ENCODE measurements at regions not wholly inside any gene's neighbourhood (a gene's known extent, or its start where the extent isn't known, plus 50 kb on each side); places are given as distances from the start of the nearest gene placed in this dataset.

DNA sequence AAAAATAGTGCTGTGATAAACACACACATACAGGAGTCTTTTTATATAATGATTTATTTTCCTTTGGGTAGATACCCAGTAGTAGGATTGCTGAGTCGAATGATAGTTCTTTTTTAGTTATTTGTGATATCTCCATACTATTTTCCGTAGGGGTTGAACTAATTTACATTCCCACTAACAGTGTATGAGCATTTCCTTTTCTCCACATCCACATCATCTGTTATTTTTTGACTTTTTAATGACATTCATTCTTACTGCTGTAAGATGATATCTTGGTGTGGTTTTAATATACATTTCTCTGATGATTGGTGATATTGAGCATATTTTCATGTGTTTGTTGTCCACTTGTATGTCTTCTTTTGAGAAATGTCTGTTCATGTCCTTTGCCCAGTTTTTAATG is 78.3 kb downstream of the NIBAN1 start:
- TF ChIP-seq POLR2AphosphoS5 (IDR thresholded peaks at IDR 0.05) (no peak), POLR2A (IDR thresholded peaks at IDR 0.05) (no peak), EP300 (IDR thresholded peaks at IDR 0.05) (no peak)
- TF ChIP-seq, protein P1, sequence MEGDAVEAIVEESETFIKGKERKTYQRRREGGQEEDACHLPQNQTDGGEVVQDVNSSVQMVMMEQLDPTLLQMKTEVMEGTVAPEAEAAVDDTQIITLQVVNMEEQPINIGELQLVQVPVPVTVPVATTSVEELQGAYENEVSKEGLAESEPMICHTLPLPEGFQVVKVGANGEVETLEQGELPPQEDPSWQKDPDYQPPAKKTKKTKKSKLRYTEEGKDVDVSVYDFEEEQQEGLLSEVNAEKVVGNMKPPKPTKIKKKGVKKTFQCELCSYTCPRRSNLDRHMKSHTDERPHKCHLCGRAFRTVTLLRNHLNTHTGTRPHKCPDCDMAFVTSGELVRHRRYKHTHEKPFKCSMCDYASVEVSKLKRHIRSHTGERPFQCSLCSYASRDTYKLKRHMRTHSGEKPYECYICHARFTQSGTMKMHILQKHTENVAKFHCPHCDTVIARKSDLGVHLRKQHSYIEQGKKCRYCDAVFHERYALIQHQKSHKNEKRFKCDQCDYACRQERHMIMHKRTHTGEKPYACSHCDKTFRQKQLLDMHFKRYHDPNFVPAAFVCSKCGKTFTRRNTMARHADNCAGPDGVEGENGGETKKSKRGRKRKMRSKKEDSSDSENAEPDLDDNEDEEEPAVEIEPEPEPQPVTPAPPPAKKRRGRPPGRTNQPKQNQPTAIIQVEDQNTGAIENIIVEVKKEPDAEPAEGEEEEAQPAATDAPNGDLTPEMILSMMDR (IDR thresholded peaks at IDR 0.05) = no peak
- H3K27ac ChIP-seq = peak overlapping the region in 1 of 4 donors; percentile 12
- H3K27me3 ChIP-seq = no peaks in the 10 kb centered on the region
- 36 to 82% methylated on average over 2 of the region's 2 CpGs for WGBS, 2 donors (ENCODE audit: low coverage in 1 of 2)
- H3K4me3 ChIP-seq = no peak overlapping the region
- no peak for ATAC-seq
- H3K9me3 ChIP-seq = no peaks in the 10 kb centered on the region
- peaks cover under 1 to 34% (median 6%) of the 10 kb centered on the region in 3 donors for H3K4me1 ChIP-seq
- H3K36me3 ChIP-seq = peaks cover 5 to 55% of the 10 kb centered on the region in 2 donors

DNA sequence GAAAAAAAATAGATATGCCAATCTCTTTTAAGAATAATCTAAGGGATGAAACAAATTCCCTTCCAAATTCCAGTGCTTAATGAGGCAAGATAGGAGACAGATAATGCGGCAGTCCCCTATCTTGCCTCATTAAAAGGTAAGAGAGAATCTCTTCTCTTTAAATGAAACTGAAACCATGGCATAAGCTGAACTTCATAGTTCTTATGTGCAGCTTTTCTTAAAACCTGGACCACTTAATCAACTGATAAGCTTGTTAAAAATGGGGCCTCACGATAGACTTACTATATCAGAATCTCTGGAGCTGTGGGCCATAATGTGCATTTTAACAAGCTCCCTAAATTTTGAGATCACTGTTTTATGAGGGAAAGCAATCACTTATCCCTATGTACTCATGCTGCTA is 79.2 kb downstream of the NIBAN1 start:
- H3K36me3 ChIP-seq = peaks cover 5 to 55% of the 10 kb centered on the region in 2 donors
- no peak for ATAC-seq
- no peaks in the 10 kb centered on the region for H3K27me3 ChIP-seq
- H3K27ac ChIP-seq = peak overlapping the region in 2 of 4 donors; percentile 32 to 84
- H3K9me3 ChIP-seq = no peaks in the 10 kb centered on the region
- no peak overlapping the region for H3K4me3 ChIP-seq
- TF ChIP-seq EP300 (IDR thresholded peaks at IDR 0.05) (no peak), POLR2A (IDR thresholded peaks at IDR 0.05) (no peak), POLR2AphosphoS5 (IDR thresholded peaks at IDR 0.05) (no peak)
- TF ChIP-seq, protein P1 (IDR thresholded peaks at IDR 0.05) = no peak
- 62 to 88% methylated on average over 2 of the region's 2 CpGs for WGBS, 2 donors (ENCODE audit: low coverage in 1 of 2)
- peaks cover 5 to 34% (median 6%) of the 10 kb centered on the region in 3 donors for H3K4me1 ChIP-seq

DNA sequence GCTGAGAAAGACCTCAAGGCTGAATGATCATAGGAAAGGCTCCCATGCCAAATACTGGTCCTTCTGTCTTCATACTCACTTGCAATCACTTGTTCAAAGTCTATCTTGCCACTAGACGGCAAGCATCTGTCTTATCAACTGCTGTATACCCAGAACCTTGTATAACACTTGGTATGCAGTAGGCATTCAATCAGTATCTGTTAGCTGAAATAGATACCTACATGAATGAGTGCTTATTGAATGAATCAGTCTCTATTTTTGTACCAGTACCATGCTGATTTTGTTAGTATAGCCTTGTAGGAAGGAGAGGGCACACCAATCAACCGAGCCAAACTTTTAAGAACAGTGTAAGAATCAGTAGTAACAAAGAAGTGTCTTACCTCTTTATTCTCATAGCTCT is 80.6 kb downstream of the NIBAN1 start:
- Histone ChIP-seq H3K27me3 (no peaks in the 10 kb centered on the region), H3K27ac (peak overlapping the region; percentile 27 to 84 (median 57)), H3K9me3 (no peaks in the 10 kb centered on the region), H3K36me3 (peaks cover 5 to 46% of the 10 kb centered on the region in 2 donors), H3K4me1 (peaks cover 12 to 45% (median 13%) of the 10 kb centered on the region in 3 donors), H3K4me3 (no peak overlapping the region)
- no peak for ATAC-seq
- WGBS, 2 donors (ENCODE audit: low coverage in 1 of 2) = 91 to 95% methylated on average over 2 of the region's 2 CpGs
- TF ChIP-seq, protein P1 (IDR thresholded peaks at IDR 0.05) = no peak
- TF ChIP-seq POLR2AphosphoS5 (IDR thresholded peaks at IDR 0.05) = no peak
- TF ChIP-seq EP300 (IDR thresholded peaks at IDR 0.05) = no peak
- no peak for TF ChIP-seq POLR2A (IDR thresholded peaks at IDR 0.05)

DNA sequence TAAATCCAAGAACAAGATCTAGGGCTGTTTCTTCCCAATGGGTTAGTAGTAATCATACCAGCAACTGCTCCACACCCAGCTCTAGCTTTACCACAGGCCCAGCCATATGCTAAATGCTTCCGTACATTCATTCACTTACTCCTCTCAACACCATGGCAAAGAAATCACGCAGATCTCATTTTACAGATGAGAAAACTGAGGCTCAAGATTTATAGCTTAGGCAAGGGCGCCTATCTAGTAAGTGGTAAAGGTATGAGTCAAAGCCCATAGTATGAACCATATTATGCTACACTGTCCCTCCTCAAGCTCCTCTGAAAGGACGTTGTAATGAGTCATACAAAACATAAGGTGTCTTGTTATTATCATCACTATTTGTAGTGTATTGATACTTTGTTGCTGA is 82.2 kb downstream of the NIBAN1 start:
- H3K27ac ChIP-seq = peak overlapping the region in 3 of 4 donors; percentile 59 to 84 (median 75)
- 86 to 94% methylated on average over 3 to 4 of the region's 4 CpGs for WGBS, 2 donors (ENCODE audit: low coverage in 1 of 2)
- no peak for ATAC-seq

DNA sequence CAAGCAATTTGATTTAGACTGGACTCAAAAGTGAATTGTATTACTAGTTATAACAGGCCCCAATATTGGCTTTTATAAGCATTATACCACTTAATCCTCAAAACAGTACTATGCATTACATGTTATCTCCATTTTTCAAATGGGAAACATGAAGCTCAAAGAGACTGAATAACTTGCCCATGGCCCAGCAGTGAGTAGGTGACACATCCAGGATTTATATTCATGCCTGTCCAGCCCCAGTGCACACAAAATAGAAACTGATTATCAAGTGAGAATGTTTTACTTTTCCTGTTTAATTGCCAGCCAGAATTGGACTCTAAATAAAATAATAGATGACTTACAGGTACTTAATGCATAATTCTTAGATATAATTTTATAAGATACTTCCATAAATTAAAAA is 82.9 kb downstream of the NIBAN1 start:
- Histone ChIP-seq H3K36me3 (peaks cover under 1 to 37% of the 10 kb centered on the region in 2 donors), H3K4me1 (peaks cover 15 to 68% (median 18%) of the 10 kb centered on the region in 3 donors), H3K27ac (peak overlapping the region; percentile 71 to 89 (median 80)), H3K27me3 (no peaks in the 10 kb centered on the region), H3K4me3 (no peak overlapping the region), H3K9me3 (no peaks in the 10 kb centered on the region)
- TF ChIP-seq, protein P1 (IDR thresholded peaks at IDR 0.05) = no peak
- TF ChIP-seq EP300 (IDR thresholded peaks at IDR 0.05) (no peak), POLR2A (IDR thresholded peaks at IDR 0.05) (no peak), POLR2AphosphoS5 (IDR thresholded peaks at IDR 0.05) (no peak)
- no peak for ATAC-seq

More for the DNA sequence above, 82.2 kb downstream of the NIBAN1 start:
- no peaks in the 10 kb centered on the region for H3K27me3 ChIP-seq
- H3K36me3 ChIP-seq = peaks cover 3 to 42% of the 10 kb centered on the region in 2 donors
- H3K4me1 ChIP-seq = peaks cover 15 to 61% (median 18%) of the 10 kb centered on the region in 3 donors
- TF ChIP-seq, protein P1 (IDR thresholded peaks at IDR 0.05) = no peak
- TF ChIP-seq EP300 (IDR thresholded peaks at IDR 0.05) (no peak), POLR2AphosphoS5 (IDR thresholded peaks at IDR 0.05) (no peak), POLR2A (IDR thresholded peaks at IDR 0.05) (no peak)
- no peak overlapping the region for H3K4me3 ChIP-seq
- H3K9me3 ChIP-seq = no peaks in the 10 kb centered on the region

Data from gastroesophageal sphincter (tissue), 4 donors.